HG03442 (cell line): ENCODE measurements at regions not wholly inside any gene's neighbourhood (a gene's known extent, or its start where the extent isn't known, plus 50 kb on each side); places are given as distances from the start of the nearest gene placed in this dataset.

ENCODE experiments used
- ATAC-seq: cut with Tn5 transposase; IDR thresholded peaks from one replicate; pipeline ENCODE4 v1.9.1; 2021; ENCODE audit warnings: mild to moderate bottlenecking, moderate library complexity; ENCODE audit not compliant: unreplicated experiment

- ATAC-seq: no peak
Measured at GRCh38 chr12:126855768-126856167, 1411.2 kb upstream of the TMEM132C start.

- ATAC-seq: no peak
Measured at GRCh38 chr12:126856958-126857357, 1410.0 kb upstream of the TMEM132C start.

GRCh38 chr12:126858560-126858959 lies 1408.4 kb upstream of the TMEM132C start:
- no peak for ATAC-seq

- ATAC-seq: no peak
Measured at GRCh38 chr12:126860210-126860609, 1406.8 kb upstream of the TMEM132C start.

GRCh38 chr12:126862500-126862899 lies 1404.5 kb upstream of the TMEM132C start:
- no peak for ATAC-seq

GRCh38 chr12:126869644-126870043 lies 1397.3 kb upstream of the TMEM132C start:
- ATAC-seq: no peak

- ATAC-seq: no peak
Measured at GRCh38 chr12:126873701-126874100, 1393.3 kb upstream of the TMEM132C start.

GRCh38 chr12:126874427-126875026 lies 1392.4 kb upstream of the TMEM132C start:
- peak; percentile 86 for ATAC-seq

GRCh38 chr12:126879842-126880241 lies 1387.1 kb upstream of the TMEM132C start:
- ATAC-seq: no peak

GRCh38 chr12:126883697-126884096 lies 1383.3 kb upstream of the TMEM132C start:
- ATAC-seq: no peak

- ATAC-seq: no peak
Measured at GRCh38 chr12:126889501-126889900, 1377.5 kb upstream of the TMEM132C start.

GRCh38 chr12:126890097-126890496 lies 1376.9 kb upstream of the TMEM132C start:
- ATAC-seq: no peak

- no peak for ATAC-seq
Measured at GRCh38 chr12:126891789-126892188, 1375.2 kb upstream of the TMEM132C start.

- ATAC-seq: no peak
Measured at GRCh38 chr12:126895951-126896913, 1370.7 kb upstream of the TMEM132C start.

- no peak for ATAC-seq
Measured at GRCh38 chr12:126897102-126897501, 1369.9 kb upstream of the TMEM132C start.

GRCh38 chr12:126897778-126898177 lies 1369.2 kb upstream of the TMEM132C start:
- ATAC-seq: no peak

- ATAC-seq: no peak
Measured at GRCh38 chr12:126898562-126898961, 1368.4 kb upstream of the TMEM132C start.

- ATAC-seq: no peak
Measured at GRCh38 chr12:126899926-126900792, 1366.8 kb upstream of the TMEM132C start.

- ATAC-seq: no peak
Measured at GRCh38 chr12:126903027-126903876, 1363.7 kb upstream of the TMEM132C start.

- no peak for ATAC-seq
Measured at GRCh38 chr12:126905752-126906151, 1361.2 kb upstream of the TMEM132C start.
